GM12872 (cell line): ENCODE measurements at regions not wholly inside any gene's neighbourhood (a gene's known extent, or its start where the extent isn't known, plus 50 kb on each side); places are given as distances from the start of the nearest gene placed in this dataset.

Experiments
- TF ChIP-seq, protein P1 (sequence below): IDR thresholded peaks from 3 replicates; pipeline ENCODE4 v1.5.1; 2011; ENCODE audit warnings: low read depth, mild to moderate bottlenecking, low read length, moderate library complexity; ENCODE audit not compliant: insufficient read depth

DNA sequence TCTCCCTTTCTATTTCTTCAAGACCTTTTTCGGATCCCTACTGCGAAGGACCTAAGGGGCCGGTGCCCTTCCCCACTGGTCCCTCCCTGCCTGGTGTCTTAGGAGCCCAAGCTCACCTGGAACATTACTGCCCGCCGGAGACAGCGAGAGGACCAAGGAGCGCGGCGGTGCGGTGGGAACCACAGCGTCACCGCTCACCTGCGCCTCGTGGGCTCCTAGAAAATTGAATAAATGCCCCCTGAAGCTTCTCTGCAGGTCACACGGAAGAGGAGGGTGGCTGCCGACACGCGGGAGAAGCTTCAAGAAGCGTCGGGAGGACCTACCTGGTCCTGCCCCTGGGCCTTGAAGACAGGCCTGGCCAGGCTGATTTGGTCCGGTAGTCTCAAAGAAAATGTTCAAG, 65.2 kb downstream of the PPIAL4A start:
- TF ChIP-seq, protein P1, sequence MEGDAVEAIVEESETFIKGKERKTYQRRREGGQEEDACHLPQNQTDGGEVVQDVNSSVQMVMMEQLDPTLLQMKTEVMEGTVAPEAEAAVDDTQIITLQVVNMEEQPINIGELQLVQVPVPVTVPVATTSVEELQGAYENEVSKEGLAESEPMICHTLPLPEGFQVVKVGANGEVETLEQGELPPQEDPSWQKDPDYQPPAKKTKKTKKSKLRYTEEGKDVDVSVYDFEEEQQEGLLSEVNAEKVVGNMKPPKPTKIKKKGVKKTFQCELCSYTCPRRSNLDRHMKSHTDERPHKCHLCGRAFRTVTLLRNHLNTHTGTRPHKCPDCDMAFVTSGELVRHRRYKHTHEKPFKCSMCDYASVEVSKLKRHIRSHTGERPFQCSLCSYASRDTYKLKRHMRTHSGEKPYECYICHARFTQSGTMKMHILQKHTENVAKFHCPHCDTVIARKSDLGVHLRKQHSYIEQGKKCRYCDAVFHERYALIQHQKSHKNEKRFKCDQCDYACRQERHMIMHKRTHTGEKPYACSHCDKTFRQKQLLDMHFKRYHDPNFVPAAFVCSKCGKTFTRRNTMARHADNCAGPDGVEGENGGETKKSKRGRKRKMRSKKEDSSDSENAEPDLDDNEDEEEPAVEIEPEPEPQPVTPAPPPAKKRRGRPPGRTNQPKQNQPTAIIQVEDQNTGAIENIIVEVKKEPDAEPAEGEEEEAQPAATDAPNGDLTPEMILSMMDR: no peak

DNA sequence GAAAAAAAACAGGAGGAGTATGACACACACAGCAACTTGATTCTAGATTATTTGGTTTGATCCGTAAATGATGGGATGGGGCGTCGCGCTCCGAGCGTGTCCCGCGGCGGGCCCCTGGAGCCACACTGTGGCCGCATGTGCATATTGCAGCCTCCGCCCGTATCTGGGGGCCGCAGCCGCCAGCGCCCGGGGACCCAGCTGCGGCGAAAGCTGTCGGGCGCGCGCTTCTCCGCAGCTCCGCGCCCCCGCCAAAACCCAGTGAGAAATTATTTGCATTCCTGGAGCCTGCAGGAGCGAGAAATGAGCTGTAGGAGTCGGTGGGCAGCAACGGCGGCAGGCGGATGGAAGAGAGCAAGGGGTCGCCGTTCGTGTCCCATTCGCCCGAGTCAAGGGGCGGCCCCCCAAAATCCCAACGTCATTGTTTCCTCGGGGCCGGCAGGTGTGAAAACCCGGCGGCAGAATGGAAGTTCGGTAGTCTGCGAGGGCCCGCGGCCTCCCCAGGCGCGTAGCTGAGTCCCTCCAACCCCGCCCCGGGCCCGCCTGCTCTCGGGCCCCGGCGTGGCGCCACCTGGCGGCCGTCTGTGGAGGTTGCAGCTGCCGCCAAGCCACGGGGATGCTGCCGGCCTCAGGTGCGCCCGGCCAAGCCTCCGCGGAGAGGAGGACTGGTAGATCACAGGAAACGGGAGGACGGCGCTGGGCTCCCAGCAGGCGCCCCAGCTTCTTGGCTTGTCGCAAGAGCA, 86.8 kb downstream of the FAM72B start:
- TF ChIP-seq, protein P1: peak; percentile 51; the same call in 2 of the 3 replicates
